PFSK-1 (cell line): ENCODE measurements at regions not wholly inside any gene's neighbourhood (a gene's known extent, or its start where the extent isn't known, plus 50 kb on each side); places are given as distances from the start of the nearest gene placed in this dataset.

Experiments
- FOXP2 ChIP-seq: optimal IDR thresholded peaks from 2 replicates; pipeline ENCODE3; 2011; ENCODE audit warnings: borderline replicate concordance, control low read depth, inconsistent platforms; ENCODE audit not compliant: insufficient read depth; ENCODE audit errors: extremely low read length, extremely low read depth
- POLR2AphosphoS5 ChIP-seq: IDR thresholded peaks from 2 replicates; pipeline ENCODE4 v1.6.1; 2012; ENCODE audit warnings: low read depth, mild to moderate bottlenecking, control low read depth, low read length, moderate library complexity
- REST ChIP-seq, 2 experiments: IDR thresholded peaks; 2 replicates each; pipeline versions ENCODE4 v1.6.1 to v1.8.0; 2011 to 2012; ENCODE audit warnings: low read depth in 2 of 2, low read length in 2 of 2, control low read depth in 1 of 2, inconsistent platforms in 1 of 2, mild to moderate bottlenecking in 1 of 2, moderate library complexity in 1 of 2; ENCODE audit not compliant: insufficient read depth in 1 of 2
- SIN3A ChIP-seq: IDR thresholded peaks from 2 replicates; pipeline ENCODE4 v1.6.1; 2012; ENCODE audit warnings: mild to moderate bottlenecking, low read length, moderate library complexity, borderline replicate concordance; ENCODE audit not compliant: insufficient read depth
- TAF1 ChIP-seq: IDR thresholded peaks from 2 replicates; pipeline ENCODE4 v1.6.1; 2012; ENCODE audit warnings: low read length, control low read depth, borderline replicate concordance; ENCODE audit not compliant: insufficient read depth

DNA sequence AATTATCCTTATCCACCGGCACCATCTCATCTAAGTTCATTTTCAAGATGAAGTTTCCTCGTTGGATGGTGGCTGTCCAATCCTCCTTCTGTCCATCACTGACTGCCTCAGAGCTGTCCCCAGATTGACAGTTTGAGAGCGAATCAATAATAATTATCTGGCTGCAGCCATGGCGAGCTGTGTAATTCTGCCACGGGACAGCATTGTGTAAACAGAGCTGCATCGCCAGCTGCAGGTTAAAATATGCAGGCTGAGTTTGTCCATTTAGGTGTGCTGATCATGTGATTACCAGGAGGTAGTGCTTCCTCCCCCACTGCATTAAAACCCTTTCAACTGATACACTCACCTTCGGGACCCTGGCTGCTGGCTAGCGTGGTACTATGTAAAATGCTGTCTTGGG lies 461.9 kb upstream of the ONECUT1 start:
- TF ChIP-seq REST (IDR thresholded peaks at IDR 0.05; ENCODE audit: insufficient read depth in 1 of 2, low read depth in 2 of 2, low read length in 2 of 2), result no peak
- no peak for TF ChIP-seq SIN3A
- no peak for TF ChIP-seq TAF1
- TF ChIP-seq POLR2AphosphoS5, result no peak
- TF ChIP-seq FOXP2, result no peak

DNA sequence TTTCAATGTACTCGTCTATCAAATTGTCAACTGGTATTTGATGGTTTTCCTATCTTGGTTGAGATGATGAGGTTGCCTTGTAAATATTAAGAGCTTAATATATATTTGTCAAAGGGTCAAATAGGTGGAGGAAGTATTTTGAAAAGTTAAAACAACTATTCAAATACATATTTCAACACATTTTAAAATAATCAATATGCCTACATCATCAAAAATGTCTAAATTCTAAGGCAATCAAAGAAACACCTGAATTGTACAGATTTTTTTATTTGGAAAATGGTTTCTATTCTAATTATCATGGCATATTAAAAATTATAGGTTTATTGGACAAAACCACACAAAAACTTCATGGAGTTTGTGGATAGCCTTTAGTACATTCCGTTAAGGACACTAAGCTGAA lies 461.4 kb upstream of the ONECUT1 start:
- TF ChIP-seq POLR2AphosphoS5 (no peak), FOXP2 (no peak), REST (IDR thresholded peaks at IDR 0.05; ENCODE audit: insufficient read depth in 1 of 2, low read depth in 2 of 2, low read length in 2 of 2) (no peak), SIN3A (no peak), TAF1 (no peak)

DNA sequence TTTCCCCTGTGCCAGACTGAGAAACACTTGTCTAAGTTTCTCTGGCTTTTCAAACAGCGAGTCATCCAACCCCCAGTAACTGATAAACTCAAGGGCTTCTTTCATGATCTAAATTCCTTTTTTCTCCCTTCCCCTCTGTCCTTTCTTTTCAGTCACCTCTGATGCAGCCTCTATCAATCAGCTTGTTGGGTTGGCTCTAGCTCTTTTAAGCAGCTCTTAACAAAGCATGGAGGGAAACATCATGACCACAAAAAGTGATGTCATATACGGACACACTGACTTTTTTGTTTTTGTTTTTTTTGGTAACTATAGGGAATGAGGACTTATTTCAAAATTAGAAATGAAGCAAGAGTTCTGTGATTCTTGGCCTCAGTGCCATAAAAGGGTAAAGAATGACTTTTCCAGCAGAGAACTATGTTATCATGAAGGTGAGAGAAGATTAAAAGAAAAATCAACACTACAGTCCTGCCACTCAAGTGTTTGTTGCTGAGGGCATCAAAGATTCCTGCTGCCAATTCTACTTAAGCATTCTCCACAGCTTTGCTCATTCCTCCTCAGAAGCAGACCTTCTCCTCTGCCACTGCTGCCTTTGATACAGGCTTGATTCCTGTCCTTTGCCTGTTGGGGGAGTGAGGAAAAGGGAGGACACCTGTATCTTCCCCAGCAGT lies 457.0 kb upstream of the ONECUT1 start:
- TF ChIP-seq FOXP2 (no peak), POLR2AphosphoS5 (no peak), TAF1 (no peak), REST (IDR thresholded peaks at IDR 0.05; ENCODE audit: insufficient read depth in 1 of 2, low read depth in 2 of 2, low read length in 2 of 2) (no peak), SIN3A (no peak)

DNA sequence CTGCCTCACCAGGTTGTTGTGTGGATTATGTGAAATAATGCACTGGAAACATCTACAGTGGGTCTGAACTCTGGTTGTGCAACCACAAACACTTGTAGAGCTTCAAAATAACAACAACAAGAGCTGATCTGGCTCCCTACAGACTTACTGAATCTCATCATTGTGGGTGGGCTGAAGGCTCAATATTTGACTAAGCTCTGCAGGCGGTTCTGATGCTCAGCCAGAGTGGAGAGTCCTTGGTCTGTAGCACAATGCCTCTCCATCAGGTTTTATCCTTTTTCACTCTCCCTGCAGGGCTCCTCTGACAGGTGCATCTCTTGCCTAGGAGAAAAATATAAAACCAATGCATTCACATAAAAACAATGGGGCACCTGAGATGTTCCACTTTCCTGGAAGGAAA lies 456.3 kb upstream of the ONECUT1 start:
- TF ChIP-seq REST (IDR thresholded peaks at IDR 0.05; ENCODE audit: insufficient read depth in 1 of 2, low read depth in 2 of 2, low read length in 2 of 2) (no peak), SIN3A (no peak), POLR2AphosphoS5 (no peak), TAF1 (no peak), FOXP2 (no peak)
